Fibroblast of villous mesenchyme (primary cell): ENCODE measurements at regions not wholly inside any gene's neighbourhood (a gene's known extent, or its start where the extent isn't known, plus 50 kb on each side); places are given as distances from the start of the nearest gene placed in this dataset.

Experiments
- DNase-seq: peaks from one replicate; pipeline ENCODE4 v3.0.0-alpha.2; 2010; ENCODE audit warnings: low read depth
- H3K4me3 ChIP-seq: 2 replicates; pipeline ENCODE4 v1.5.1; 2011; ENCODE audit warnings: low read depth, mild to moderate bottlenecking, low read length
- CTCF ChIP-seq: IDR thresholded peaks from 2 replicates; pipeline ENCODE4 v1.5.1; 2012; ENCODE audit warnings: low read depth, mild to moderate bottlenecking, low read length; ENCODE audit not compliant: insufficient read depth

GRCh38 chr9:126239515-126239914, 87.1 kb upstream of the MVB12B start:
- no peak for TF ChIP-seq CTCF
- DNase-seq: no peak
- no peak overlapping the region for H3K4me3 ChIP-seq

DNA sequence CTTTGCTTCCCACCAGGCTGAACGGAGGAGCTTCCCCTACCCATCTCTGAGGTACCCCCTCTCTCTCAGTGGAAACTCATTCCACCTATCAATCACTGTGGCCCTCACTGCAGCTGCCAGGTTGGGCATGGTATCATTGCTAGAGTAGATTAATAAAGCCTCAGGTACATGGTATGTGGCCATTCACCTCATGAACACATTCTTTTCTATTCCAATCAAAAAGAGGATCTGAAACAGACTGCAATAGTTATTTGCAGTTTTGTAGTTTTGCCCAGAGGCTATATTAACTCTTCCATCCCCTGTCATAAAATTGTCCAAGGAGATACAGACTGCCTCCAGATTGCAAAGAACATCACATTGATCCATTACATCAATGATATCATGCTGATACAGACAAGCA, 85.8 kb upstream of the MVB12B start:
- H3K4me3 ChIP-seq: no peak overlapping the region
- no peak for TF ChIP-seq CTCF
- DNase-seq: no peak

DNA sequence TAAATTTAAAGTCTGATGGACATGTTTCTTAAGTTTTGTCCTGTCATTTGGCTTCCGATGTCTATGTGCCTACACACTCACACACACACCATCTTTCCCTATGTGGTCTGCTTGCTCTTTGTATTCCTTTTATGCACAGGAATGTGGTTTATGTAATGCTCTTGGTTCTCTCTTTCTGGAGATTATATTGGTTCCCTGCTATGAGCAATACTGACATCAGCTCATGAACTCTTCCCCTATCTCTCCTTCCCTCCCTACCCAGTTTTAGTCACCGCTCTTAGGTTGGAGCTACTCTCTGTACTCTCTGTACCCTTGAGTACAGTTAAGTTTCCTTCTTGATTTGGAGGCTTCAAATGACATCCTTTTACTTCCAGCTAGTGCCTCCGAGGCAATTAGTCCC, 77.9 kb upstream of the MVB12B start:
- H3K4me3 ChIP-seq: no peak overlapping the region
- DNase-seq: peak; percentile 4
- no peak for TF ChIP-seq CTCF

DNA sequence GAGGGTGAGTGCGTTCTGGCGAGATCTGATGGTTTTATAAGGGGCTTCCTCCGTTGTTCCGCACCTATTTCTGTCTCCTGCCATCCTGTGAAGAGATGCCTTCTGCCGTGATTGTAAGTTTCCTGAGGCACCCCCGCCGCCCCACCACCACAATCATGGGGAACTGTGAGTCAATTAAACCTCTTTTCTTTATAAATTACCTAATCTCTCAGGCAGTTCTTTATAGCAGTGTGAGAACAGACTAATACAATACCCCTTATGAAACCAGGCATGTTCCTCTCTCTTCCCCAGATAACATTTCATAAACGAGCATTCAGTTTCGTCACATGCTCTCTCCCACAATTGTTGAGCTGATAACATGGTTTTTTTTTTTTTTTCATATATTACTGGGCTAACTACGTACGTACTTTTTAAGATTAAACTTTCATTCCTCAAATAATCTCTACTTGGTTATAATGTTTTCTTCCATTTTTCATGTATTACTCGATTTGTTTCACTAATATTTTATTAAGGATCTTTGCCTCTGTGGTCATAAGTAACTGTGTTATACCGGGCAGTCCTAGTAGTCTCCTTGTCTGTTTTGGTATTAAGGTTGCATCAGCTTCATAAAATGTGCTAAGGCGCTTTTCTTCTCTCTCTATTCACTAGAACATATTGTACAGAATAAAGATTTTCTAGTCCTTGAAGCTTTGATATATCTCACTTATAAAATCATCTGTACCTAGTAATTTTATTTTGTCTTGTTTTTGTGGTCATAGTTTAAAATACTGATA, 64.9 kb upstream of the MVB12B start:
- no peak for DNase-seq
- TF ChIP-seq CTCF: no peak
- H3K4me3 ChIP-seq: no peak overlapping the region

DNA sequence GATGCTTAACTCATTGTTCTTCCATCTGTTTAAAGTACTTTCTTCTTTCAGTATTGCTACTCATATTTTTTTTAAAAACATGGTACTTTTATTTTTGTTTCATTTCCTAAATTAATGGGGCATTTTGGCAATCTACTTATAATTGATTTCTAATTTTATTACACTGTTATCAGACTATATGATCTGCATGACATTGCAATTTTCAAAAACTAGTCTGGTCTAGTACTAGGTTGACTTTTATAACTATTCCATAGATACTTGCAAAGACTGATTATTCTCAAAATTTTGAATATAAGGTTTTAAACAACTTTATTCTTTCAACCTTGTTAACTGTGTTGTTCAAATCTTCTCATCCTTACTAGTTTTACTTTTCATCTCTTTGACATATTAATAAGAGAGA, 63.9 kb upstream of the MVB12B start:
- H3K4me3 ChIP-seq: no peak overlapping the region
- no peak for TF ChIP-seq CTCF
- DNase-seq: no peak

DNA sequence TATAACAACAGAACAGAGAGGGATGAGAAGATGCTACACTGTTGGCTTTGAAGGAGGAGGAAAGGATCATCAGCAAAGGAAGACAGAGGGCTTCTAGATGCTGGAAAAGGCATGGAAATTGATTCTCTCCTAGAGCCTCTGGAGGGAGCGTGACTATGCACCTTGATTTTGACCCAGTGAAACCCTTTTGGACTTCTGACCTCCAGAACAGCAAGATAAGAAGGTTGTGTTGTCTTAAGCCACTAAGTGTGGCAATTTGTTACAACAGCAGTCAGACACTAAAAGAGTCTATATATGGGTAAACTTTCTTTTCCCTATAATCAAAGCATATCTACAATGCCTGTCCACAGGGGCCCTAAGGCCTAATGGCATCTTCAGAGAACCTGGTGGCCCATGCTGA, 56.1 kb upstream of the MVB12B start:
- TF ChIP-seq CTCF: no peak
- H3K4me3 ChIP-seq: no peak overlapping the region
- DNase-seq: no peak

- no peak for DNase-seq
- H3K4me3 ChIP-seq: no peak overlapping the region
- no peak for TF ChIP-seq CTCF
Observed at GRCh38 chr9:126275386-126276001, 51.1 kb upstream of the MVB12B start.
